ENCODE measurements at regions not wholly inside any gene's neighbourhood (a gene's known extent, or its start where the extent isn't known, plus 50 kb on each side); places are given as distances from the start of the nearest gene placed in this dataset.

DNA sequence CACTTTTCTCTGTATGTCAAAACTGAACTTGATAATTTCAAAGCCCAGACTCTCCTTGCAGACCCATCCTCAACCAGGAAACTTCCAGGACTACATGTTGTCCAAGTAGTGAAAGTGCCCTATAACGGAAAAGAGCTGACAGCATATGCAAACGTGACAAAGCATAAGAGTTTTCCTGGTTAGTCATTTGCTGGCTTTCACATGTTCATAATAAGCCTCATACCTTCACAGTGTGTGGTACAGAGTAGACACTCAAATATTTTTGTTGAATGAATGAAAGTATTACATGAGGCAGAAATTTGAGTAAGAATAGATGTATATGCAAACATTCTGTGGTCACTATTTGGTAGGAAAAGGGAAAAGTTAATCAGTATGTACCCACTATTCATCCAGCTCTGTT is 473.3 kb downstream of the MRPL39 start:
- TF ChIP-seq RNF2 (IDR thresholded peaks at IDR 0.05; ENCODE audit: borderline replicate concordance, low read depth, low read length, missing control alignments, poor library complexity, severe bottlenecking), result no peak
- TF ChIP-seq CTCF (IDR thresholded peaks at IDR 0.05; ENCODE audit: control extremely low read depth in 1 of 3, insufficient read depth in 1 of 3, low read depth in 1 of 3, low read length in 3 of 3), result no peak
- TF ChIP-seq GABPA (IDR thresholded peaks at IDR 0.05; ENCODE audit: borderline replicate concordance, insufficient read depth, low read length), result no peak
- no peak for TF ChIP-seq EGR1 (IDR thresholded peaks at IDR 0.05; ENCODE audit: borderline replicate concordance, low read depth, low read length)
- no peak for TF ChIP-seq TAF1 (IDR thresholded peaks at IDR 0.05; ENCODE audit: low read depth, low read length)
- TF ChIP-seq POU5F1 (IDR thresholded peaks at IDR 0.05; ENCODE audit: low read depth, low read length), result no peak
- no peak for TF ChIP-seq HDAC2 (IDR thresholded peaks at IDR 0.05; ENCODE audit: borderline replicate concordance in 1 of 2, low read depth in 2 of 2, low read length in 2 of 2)
- TF ChIP-seq MAFK (IDR thresholded peaks at IDR 0.05; ENCODE audit: low read depth, low read length), result no peak
